Stimulated activated CD4-positive, alpha-beta T cell treated with anti-CD3 and anti-CD28 coated beads, TNF-alpha, amount 100 ng/mL, for 4 hours (primary cell): ENCODE measurements at regions not wholly inside any gene's neighbourhood (a gene's known extent, or its start where the extent isn't known, plus 50 kb on each side); places are given as distances from the start of the nearest gene placed in this dataset.
"Not testable (repeated sequence)": the region's sequence is repeated elsewhere in the genome, so short reads cannot be mapped to it uniquely, and the experiment has no call there.

Experiments used
- DNase-seq, 3 experiments: peaks; one replicate each; pipeline ENCODE4 v3.0.0-alpha.2; 2020; ENCODE audit warnings: low read depth in 3 of 3

- no peak for DNase-seq
Observed at GRCh38 chr14:104398656-104399055, 180.9 kb upstream of the C14orf180 start.

- DNase-seq: no peak
Observed at GRCh38 chr14:104399432-104400155, 180.0 kb upstream of the C14orf180 start.

GRCh38 chr14:104400355-104400754 lies 179.2 kb upstream of the C14orf180 start:
- DNase-seq: no peak

- no peak for DNase-seq
Observed at GRCh38 chr14:104401785-104402184, 177.8 kb upstream of the C14orf180 start.

- not testable (repeated sequence) for DNase-seq
Observed at GRCh38 chr14:104402303-104402702, 177.3 kb upstream of the C14orf180 start.

- no peak for DNase-seq
Observed at GRCh38 chr14:104403421-104404220, 175.9 kb upstream of the C14orf180 start.

GRCh38 chr14:104404922-104405321 lies 174.6 kb upstream of the C14orf180 start:
- no peak for DNase-seq

GRCh38 chr14:104405360-104406226 lies 174.0 kb upstream of the C14orf180 start:
- DNase-seq: no peak

- no peak for DNase-seq
Observed at GRCh38 chr14:104406831-104407230, 172.7 kb upstream of the C14orf180 start.

- no peak for DNase-seq
Observed at GRCh38 chr14:104416383-104416782, 163.2 kb upstream of the C14orf180 start.

- no peak for DNase-seq
Observed at GRCh38 chr14:104419865-104420505, 159.6 kb upstream of the C14orf180 start.

GRCh38 chr14:104420523-104420922 lies 159.0 kb upstream of the C14orf180 start:
- not testable (repeated sequence) for DNase-seq

GRCh38 chr14:104420990-104421389 lies 158.6 kb upstream of the C14orf180 start:
- no peak for DNase-seq

- no peak for DNase-seq
Observed at GRCh38 chr14:104421401-104421821, 158.2 kb upstream of the C14orf180 start.

GRCh38 chr14:104421892-104422828 lies 157.4 kb upstream of the C14orf180 start:
- no peak for DNase-seq

GRCh38 chr14:104422837-104423681 lies 156.5 kb upstream of the C14orf180 start:
- no peak for DNase-seq

- DNase-seq: no peak
Observed at GRCh38 chr14:104423701-104424405, 155.7 kb upstream of the C14orf180 start.

- no peak for DNase-seq
Observed at GRCh38 chr14:104424406-104425072, 155.0 kb upstream of the C14orf180 start.
